HepG2 (cell line): ENCODE measurements at regions not wholly inside any gene's neighbourhood (a gene's known extent, or its start where the extent isn't known, plus 50 kb on each side); places are given as distances from the start of the nearest gene placed in this dataset.

Experiments
- ATAC-seq: fragments of 200-7000 bp; cut with Tn5 transposase; 3 replicates; pipeline ENCODE4 v1.9.1; 2020; ENCODE audit warnings: mild to moderate bottlenecking, moderate library complexity
- BruUV-seq: library from RNA; stranded (reverse); fragments of 400-500 nt; replicated peaks from 2 replicates; lab custom pipeline; 2021; lab: Mats Ljungman, UMichigan
- CTCF ChIA-PET: fragments of 300-600 bp; formaldehyde crosslinking; extraction: SDS; loops from one replicate; lab custom pipeline; 2021; ENCODE audit warnings: low total read pairs, inconsistent platforms, low intra/inter-chr PET ratio; lab: Yijun Ruan, JAX
- POLR2A ChIA-PET: fragments of 350-600 bp; sonication (Branson Sonifier 250); formaldehyde crosslinking; loops from one replicate; lab custom pipeline; 2020; ENCODE audit warnings: antibody characterized with exemption, inconsistent platforms; lab: Yijun Ruan, JAX
- DNase-seq: peaks from one replicate; pipeline ENCODE4 v3.0.0-alpha.2; 2015; ENCODE audit warnings: low spot score
- FAIRE-seq: peaks from 3 replicates; lab custom pipeline; 2011; peaks lifted over from hg19 to GRCh38; lab: Jason Lieb, UNC
- H2AFZ ChIP-seq: one replicate; pipeline ENCODE4 v1.6.1; 2011; ENCODE audit warnings: low read length, inconsistent platforms
- H3K27ac ChIP-seq: fragments of 300-600 bp; 3 replicates; pipeline ENCODE4 v1.8.0; 2011; ENCODE audit warnings: mixed run types, mild to moderate bottlenecking, mixed read lengths, low read length, inconsistent platforms; ENCODE audit not compliant: insufficient read depth; ENCODE audit errors: extremely low read length
- H3K27me3 ChIP-seq, 2 experiments: fragments of 200-600 bp in 1 of 2; 2 replicates in 1 of 2; 3 replicates in 1 of 2; pipeline versions ENCODE4 v1.6.0 to v1.8.0; 2011; ENCODE audit warnings: low read length in 2 of 2, mild to moderate bottlenecking in 2 of 2, moderate library complexity in 2 of 2, inconsistent platforms in 1 of 2; ENCODE audit not compliant: insufficient read depth in 2 of 2, control insufficient read depth in 1 of 2
- H3K36me3 ChIP-seq, 2 experiments: fragments of 200-600 bp in 1 of 2; replicated peaks in 1 of 2; 2 replicates in 1 of 2; 3 replicates in 1 of 2; pipeline versions ENCODE4 v1.5.1 to v1.8.0; 2011; ENCODE audit warnings: low read length in 2 of 2, inconsistent platforms in 1 of 2; ENCODE audit not compliant: insufficient read depth in 2 of 2, control insufficient read depth in 1 of 2
- H3K4me1 ChIP-seq: 2 replicates; pipeline ENCODE4 v1.5.1; 2012; ENCODE audit warnings: low read length, inconsistent platforms; ENCODE audit not compliant: insufficient read depth
- H3K4me2 ChIP-seq: 2 replicates; pipeline ENCODE4 v1.6.0; 2011; ENCODE audit warnings: low read depth, low read length, inconsistent platforms
- H3K4me3 ChIP-seq, 3 experiments: fragments of 200-600 bp in 1 of 3; sonication (generic), shearing (Covaris generic) in 1 of 3; replicated peaks in 1 of 3; 2 replicates each; pipeline ENCODE4 v1.5.1; 2011 to 2016; ENCODE audit warnings: low read length in 3 of 3, inconsistent platforms in 2 of 3, low read depth in 2 of 3, mild to moderate bottlenecking in 2 of 3, control low read depth in 1 of 3, mixed read lengths in 1 of 3; ENCODE audit not compliant: insufficient read depth in 1 of 3
- H3K79me2 ChIP-seq: one replicate; pipeline ENCODE4 v1.6.1; 2011; ENCODE audit warnings: low read length, inconsistent platforms; ENCODE audit not compliant: insufficient read depth
- H3K9ac ChIP-seq: 2 replicates; pipeline ENCODE4 v1.6.0; 2011; ENCODE audit warnings: mild to moderate bottlenecking, low read depth, low read length, inconsistent platforms; ENCODE audit not compliant: insufficient read depth
- H3K9me3 ChIP-seq: 2 replicates; pipeline ENCODE4 v1.5.1; 2012; ENCODE audit warnings: mild to moderate bottlenecking, low read length
- H4K20me1 ChIP-seq: 2 replicates; pipeline ENCODE4 v1.6.0; 2011; ENCODE audit warnings: inconsistent platforms, mild to moderate bottlenecking, low read length, moderate library complexity; ENCODE audit not compliant: insufficient read depth
- CEBPG ChIP-seq: IDR thresholded peaks from 2 replicates; pipeline ENCODE4 v1.6.1; 2016
- PHF8 ChIP-seq: sonication (generic); formaldehyde crosslinking; IDR thresholded peaks from 2 replicates; pipeline ENCODE4 v1.5.0; 2020; ENCODE audit warnings: missing genetic modification reagents
- RBFOX2 ChIP-seq: fragments of 200-400 bp; formaldehyde crosslinking; IDR thresholded peaks from 2 replicates; pipeline ENCODE4 v1.6.1; 2017; ENCODE audit warnings: low read depth, mild to moderate bottlenecking, low read length
- YY1 ChIP-seq: IDR thresholded peaks from 2 replicates; pipeline ENCODE4 v1.6.1; 2011; ENCODE audit warnings: low read length, low read depth, moderate library complexity, mild to moderate bottlenecking; ENCODE audit not compliant: insufficient read depth, insufficient replicate concordance
- ZIK1 ChIP-seq: sonication (generic); formaldehyde crosslinking; IDR thresholded peaks from 2 replicates; pipeline ENCODE4 v1.5.0; 2020; ENCODE audit warnings: mild to moderate bottlenecking, low read depth, missing genetic modification reagents, borderline replicate concordance
- ZNF263 ChIP-seq: sonication (generic); formaldehyde crosslinking; IDR thresholded peaks from 2 replicates; pipeline ENCODE4 v1.4.0; 2020; ENCODE audit warnings: missing genetic modification reagents
- ZNF354B ChIP-seq: sonication (generic); formaldehyde crosslinking; IDR thresholded peaks from 2 replicates; pipeline ENCODE4 v1.8.0; 2022; ENCODE audit warnings: mild to moderate bottlenecking, missing genetic modification reagents
- ZNF431 ChIP-seq: sonication (generic); formaldehyde crosslinking; IDR thresholded peaks from 2 replicates; pipeline ENCODE4 v1.9.0; 2022; ENCODE audit warnings: missing genetic modification reagents, low read depth, mild to moderate bottlenecking, borderline replicate concordance
- ZNF501 ChIP-seq: sonication (generic); formaldehyde crosslinking; IDR thresholded peaks from 2 replicates; pipeline ENCODE4 v1.5.1; 2020; ENCODE audit warnings: mild to moderate bottlenecking, moderate library complexity, missing genetic modification reagents
- ZNF781 ChIP-seq: sonication (generic); formaldehyde crosslinking; IDR thresholded peaks from 2 replicates; pipeline ENCODE4 v1.5.1; 2020; ENCODE audit warnings: borderline replicate concordance, mild to moderate bottlenecking, missing genetic modification reagents; ENCODE audit errors: not compliant biosample characterization
- ZNF883 ChIP-seq: sonication (generic); formaldehyde crosslinking; IDR thresholded peaks from 2 replicates; pipeline ENCODE4 v1.5.1; 2020; ENCODE audit warnings: mild to moderate bottlenecking, missing genetic modification reagents; ENCODE audit errors: not compliant biosample characterization
- ZSCAN25 ChIP-seq: sonication (generic); formaldehyde crosslinking; IDR thresholded peaks from 2 replicates; pipeline ENCODE4 v1.8.0; 2022; ENCODE audit warnings: mild to moderate bottlenecking, missing genetic modification reagents
- WGBS: methylation state at CpG from one replicate; pipeline ENCODE4 v1.1.6; 2017; ENCODE audit warnings: low lambda C conversion rate; 5-methylcytosine and 5-hydroxymethylcytosine counted together
- in situ Hi-C: cut with HindIII; loops from 2 replicates; pipeline ENCODE4 v1.10.0; 2017; ENCODE audit warnings: low pct_unique_long_range_greater_than_20kb; ENCODE audit not compliant: extremely low pct_ligation_motif_present
- intact Hi-C: fragments of 100-400 bp; cut with micrococcal nuclease; formaldehyde crosslinking; loops from one replicate; pipeline ENCODE4 v1.10.0; 2022; ENCODE audit not compliant: unreplicated experiment
- TF ChIP-seq, protein P1 (sequence below): sonication (generic); formaldehyde crosslinking; IDR thresholded peaks from 2 replicates; pipeline ENCODE4 v1.9.0; 2022; ENCODE audit warnings: low read depth, missing genetic modification reagents
- TF ChIP-seq, protein P2 (sequence below): sonication (generic); formaldehyde crosslinking; IDR thresholded peaks from 2 replicates; pipeline ENCODE4 v1.8.0; 2022; ENCODE audit warnings: missing genetic modification reagents, mild to moderate bottlenecking, moderate library complexity, borderline replicate concordance
- TF ChIP-seq, protein P3 (sequence below): sonication (generic); formaldehyde crosslinking; IDR thresholded peaks from 2 replicates; pipeline ENCODE4 v1.4.0; 2020; ENCODE audit warnings: missing genetic modification reagents, borderline replicate concordance

DNA sequence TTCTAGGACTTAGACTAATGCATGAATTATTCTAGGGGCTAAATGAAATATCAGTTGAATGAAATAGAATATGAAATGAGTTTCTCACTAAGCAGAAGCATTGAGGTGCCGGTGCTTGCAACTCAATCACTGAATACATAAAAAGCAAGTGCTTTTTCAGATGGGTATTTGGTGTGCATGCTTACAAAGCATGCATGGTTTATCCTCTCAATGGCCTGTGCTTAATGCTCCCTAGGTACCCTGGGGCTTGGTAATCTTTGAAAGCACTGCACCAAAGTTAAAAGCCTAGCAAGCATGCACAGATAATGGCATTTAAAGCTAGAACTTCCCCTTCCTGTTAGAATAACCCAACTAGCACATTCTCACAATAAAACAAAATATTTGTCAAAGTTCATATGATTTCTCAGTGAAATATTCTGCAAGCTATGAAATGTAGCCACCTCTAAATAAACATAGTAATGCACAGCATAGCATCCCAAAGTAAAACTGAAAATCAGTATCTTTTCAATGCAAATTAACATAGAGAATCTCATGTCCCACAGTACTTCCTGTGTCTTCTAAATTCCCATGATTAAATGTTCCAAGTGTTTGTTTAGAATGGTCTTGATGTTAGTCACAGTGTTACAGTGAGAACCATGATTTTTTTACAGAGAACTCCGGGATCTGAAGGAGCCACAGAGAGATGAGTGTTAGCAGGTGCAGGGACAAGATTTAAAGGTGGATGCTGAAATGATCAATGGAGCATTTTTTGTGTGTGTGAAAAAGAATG, 143.4 kb upstream of the CDH6 start:
- BruUV-seq, result no TSS peak
- no peak overlapping the region for H2AFZ ChIP-seq
- ATAC-seq (no peak), DNase-seq (no peak), FAIRE-seq (no peak)
- no peaks in the 10 kb centered on the region for H4K20me1 ChIP-seq
- H3K4me1 ChIP-seq, result no peaks in the 10 kb centered on the region
- no peaks in the 10 kb centered on the region for H3K27me3 ChIP-seq
- in situ Hi-C loops, result no loop called here
- TF ChIP-seq ZNF354B (CRISPR knock-in tag), result no peak
- TF ChIP-seq, protein P1, sequence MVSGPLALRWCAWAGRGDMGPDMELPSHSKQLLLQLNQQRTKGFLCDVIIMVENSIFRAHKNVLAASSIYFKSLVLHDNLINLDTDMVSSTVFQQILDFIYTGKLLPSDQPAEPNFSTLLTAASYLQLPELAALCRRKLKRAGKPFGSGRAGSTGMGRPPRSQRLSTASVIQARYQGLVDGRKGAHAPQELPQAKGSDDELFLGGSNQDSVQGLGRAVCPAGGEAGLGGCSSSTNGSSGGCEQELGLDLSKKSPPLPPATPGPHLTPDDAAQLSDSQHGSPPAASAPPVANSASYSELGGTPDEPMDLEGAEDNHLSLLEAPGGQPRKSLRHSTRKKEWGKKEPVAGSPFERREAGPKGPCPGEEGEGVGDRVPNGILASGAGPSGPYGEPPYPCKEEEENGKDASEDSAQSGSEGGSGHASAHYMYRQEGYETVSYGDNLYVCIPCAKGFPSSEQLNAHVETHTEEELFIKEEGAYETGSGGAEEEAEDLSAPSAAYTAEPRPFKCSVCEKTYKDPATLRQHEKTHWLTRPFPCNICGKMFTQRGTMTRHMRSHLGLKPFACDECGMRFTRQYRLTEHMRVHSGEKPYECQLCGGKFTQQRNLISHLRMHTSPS (CRISPR knock-in tag), result no peak
- no peak for TF ChIP-seq RBFOX2
- no peak for TF ChIP-seq ZNF263
- TF ChIP-seq ZSCAN25, result no peak
- no peak for TF ChIP-seq ZNF781 (CRISPR knock-in tag)
- TF ChIP-seq YY1, result no peak
- no peak for TF ChIP-seq ZNF883 (CRISPR knock-in tag)
- no peak for TF ChIP-seq ZIK1 (CRISPR knock-in tag)
- no peak for TF ChIP-seq ZNF501 (CRISPR knock-in tag)
- TF ChIP-seq, protein P2, sequence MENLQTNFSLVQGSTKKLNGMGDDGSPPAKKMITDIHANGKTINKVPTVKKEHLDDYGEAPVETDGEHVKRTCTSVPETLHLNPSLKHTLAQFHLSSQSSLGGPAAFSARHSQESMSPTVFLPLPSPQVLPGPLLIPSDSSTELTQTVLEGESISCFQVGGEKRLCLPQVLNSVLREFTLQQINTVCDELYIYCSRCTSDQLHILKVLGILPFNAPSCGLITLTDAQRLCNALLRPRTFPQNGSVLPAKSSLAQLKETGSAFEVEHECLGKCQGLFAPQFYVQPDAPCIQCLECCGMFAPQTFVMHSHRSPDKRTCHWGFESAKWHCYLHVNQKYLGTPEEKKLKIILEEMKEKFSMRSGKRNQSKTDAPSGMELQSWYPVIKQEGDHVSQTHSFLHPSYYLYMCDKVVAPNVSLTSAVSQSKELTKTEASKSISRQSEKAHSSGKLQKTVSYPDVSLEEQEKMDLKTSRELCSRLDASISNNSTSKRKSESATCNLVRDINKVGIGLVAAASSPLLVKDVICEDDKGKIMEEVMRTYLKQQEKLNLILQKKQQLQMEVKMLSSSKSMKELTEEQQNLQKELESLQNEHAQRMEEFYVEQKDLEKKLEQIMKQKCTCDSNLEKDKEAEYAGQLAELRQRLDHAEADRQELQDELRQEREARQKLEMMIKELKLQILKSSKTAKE, result no peak
- TF ChIP-seq ZNF431 (CRISPR knock-in tag), result no peak
- TF ChIP-seq, protein P3, sequence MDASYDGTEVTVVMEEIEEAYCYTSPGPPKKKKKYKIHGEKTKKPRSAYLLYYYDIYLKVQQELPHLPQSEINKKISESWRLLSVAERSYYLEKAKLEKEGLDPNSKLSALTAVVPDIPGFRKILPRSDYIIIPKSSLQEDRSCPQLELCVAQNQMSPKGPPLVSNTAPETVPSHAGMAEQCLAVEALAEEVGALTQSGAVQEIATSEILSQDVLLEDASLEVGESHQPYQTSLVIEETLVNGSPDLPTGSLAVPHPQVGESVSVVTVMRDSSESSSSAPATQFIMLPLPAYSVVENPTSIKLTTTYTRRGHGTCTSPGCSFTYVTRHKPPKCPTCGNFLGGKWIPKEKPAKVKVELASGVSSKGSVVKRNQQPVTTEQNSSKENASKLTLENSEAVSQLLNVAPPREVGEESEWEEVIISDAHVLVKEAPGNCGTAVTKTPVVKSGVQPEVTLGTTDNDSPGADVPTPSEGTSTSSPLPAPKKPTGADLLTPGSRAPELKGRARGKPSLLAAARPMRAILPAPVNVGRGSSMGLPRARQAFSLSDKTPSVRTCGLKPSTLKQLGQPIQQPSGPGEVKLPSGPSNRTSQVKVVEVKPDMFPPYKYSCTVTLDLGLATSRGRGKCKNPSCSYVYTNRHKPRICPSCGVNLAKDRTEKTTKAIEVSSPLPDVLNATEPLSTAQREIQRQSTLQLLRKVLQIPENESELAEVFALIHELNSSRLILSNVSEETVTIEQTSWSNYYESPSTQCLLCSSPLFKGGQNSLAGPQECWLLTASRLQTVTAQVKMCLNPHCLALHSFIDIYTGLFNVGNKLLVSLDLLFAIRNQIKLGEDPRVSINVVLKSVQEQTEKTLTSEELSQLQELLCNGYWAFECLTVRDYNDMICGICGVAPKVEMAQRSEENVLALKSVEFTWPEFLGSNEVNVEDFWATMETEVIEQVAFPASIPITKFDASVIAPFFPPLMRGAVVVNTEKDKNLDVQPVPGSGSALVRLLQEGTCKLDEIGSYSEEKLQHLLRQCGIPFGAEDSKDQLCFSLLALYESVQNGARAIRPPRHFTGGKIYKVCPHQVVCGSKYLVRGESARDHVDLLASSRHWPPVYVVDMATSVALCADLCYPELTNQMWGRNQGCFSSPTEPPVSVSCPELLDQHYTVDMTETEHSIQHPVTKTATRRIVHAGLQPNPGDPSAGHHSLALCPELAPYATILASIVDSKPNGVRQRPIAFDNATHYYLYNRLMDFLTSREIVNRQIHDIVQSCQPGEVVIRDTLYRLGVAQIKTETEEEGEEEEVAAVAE, result no peak
- TF ChIP-seq PHF8 (CRISPR knock-in tag), result no peak
- no peak for TF ChIP-seq CEBPG (CRISPR knock-in tag)
- H3K36me3 ChIP-seq, result no peaks in the 10 kb centered on the region
- H3K4me3 ChIP-seq, result no peak overlapping the region
- no peaks in the 10 kb centered on the region for H3K9me3 ChIP-seq
- H3K79me2 ChIP-seq, result no peaks in the 10 kb centered on the region
- ChIA-PET CTCF (no interaction called here), POLR2A (no interaction called here)
- intact Hi-C loops, result no loop called here
- H3K27ac ChIP-seq, result no peak overlapping the region
- H3K4me2 ChIP-seq, result no peak overlapping the region
- 4% methylated on average over 2 of the region's 2 CpGs for WGBS
- no peak overlapping the region for H3K9ac ChIP-seq
